Putamen (tissue), 1 donor: ENCODE measurements at regions not wholly inside any gene's neighbourhood (a gene's known extent, or its start where the extent isn't known, plus 50 kb on each side); places are given as distances from the start of the nearest gene placed in this dataset.

Source experiments
- DNase-seq: peaks from one replicate; pipeline ENCODE4 v3.0.0-alpha.2; 2016; ENCODE audit warnings: low spot score

GRCh38 chr1:58310469-58310868, 236.1 kb downstream of the OMA1 start:
- no peak for DNase-seq

GRCh38 chr1:58308206-58308605, 238.3 kb downstream of the OMA1 start:
- DNase-seq: no peak

GRCh38 chr1:58307431-58307830, 239.1 kb downstream of the OMA1 start:
- DNase-seq: no peak

GRCh38 chr1:58305622-58306021, 240.9 kb downstream of the OMA1 start:
- DNase-seq: no peak

- DNase-seq: no peak
Measured at GRCh38 chr1:58304346-58304975, 242.1 kb downstream of the OMA1 start.

GRCh38 chr1:58303841-58304240, 242.7 kb downstream of the OMA1 start:
- DNase-seq: no peak

- DNase-seq: no peak
Measured at GRCh38 chr1:58293388-58293787, 253.1 kb downstream of the OMA1 start.

- DNase-seq: no peak
Measured at GRCh38 chr1:58290685-58291372, 255.7 kb downstream of the OMA1 start.

- peak; percentile 5 for DNase-seq
Measured at GRCh38 chr1:58288624-58289142, 257.8 kb downstream of the OMA1 start.

GRCh38 chr1:58287894-58288623, 258.5 kb downstream of the OMA1 start:
- DNase-seq: no peak

GRCh38 chr1:58284225-58284510, 262.4 kb downstream of the OMA1 start:
- no peak for DNase-seq

GRCh38 chr1:58283388-58284224, 262.9 kb downstream of the OMA1 start:
- no peak for DNase-seq

- DNase-seq: no peak
Measured at GRCh38 chr1:58282623-58283387, 263.7 kb downstream of the OMA1 start.

- DNase-seq: no peak
Measured at GRCh38 chr1:58266242-58266641, 280.3 kb downstream of the OMA1 start.

- DNase-seq: no peak
Measured at GRCh38 chr1:58264462-58264861, 282.1 kb downstream of the OMA1 start.

GRCh38 chr1:58262702-58263101, 283.8 kb downstream of the OMA1 start:
- no peak for DNase-seq

- DNase-seq: no peak
Measured at GRCh38 chr1:58258082-58258481, 288.4 kb downstream of the OMA1 start.

GRCh38 chr1:58257003-58257402, 289.5 kb downstream of the OMA1 start:
- no peak for DNase-seq

- no peak for DNase-seq
Measured at GRCh38 chr1:58256546-58256945, 290.0 kb downstream of the OMA1 start.

GRCh38 chr1:58256041-58256440, 290.5 kb downstream of the OMA1 start:
- no peak for DNase-seq

GRCh38 chr1:58255192-58255591, 291.3 kb downstream of the OMA1 start:
- DNase-seq: no peak
